ENCODE measurements at regions not wholly inside any gene's neighbourhood (a gene's known extent, or its start where the extent isn't known, plus 50 kb on each side); places are given as distances from the start of the nearest gene placed in this dataset.

GRCh38 chr7:17535776-17536175 lies 237.3 kb downstream of the AHR start:
- Histone ChIP-seq H3K9ac (no peak overlapping the region), H3K4me3 (ENCODE audit: low read depth in 2 of 2, low read length in 1 of 2) (no peak overlapping the region), H2AFZ (ENCODE audit: low read depth) (no peak overlapping the region), H3K27ac (ENCODE audit: low read depth in 2 of 2, low read length in 1 of 2) (no peak overlapping the region), H3K36me3 (replicated peaks in 1 of 2; ENCODE audit: control insufficient read depth in 1 of 2, insufficient read depth in 2 of 2, low read length in 1 of 2) (no peaks in the 10 kb centered on the region), H4K20me1 (ENCODE audit: insufficient read depth) (no peaks in the 10 kb centered on the region), H3F3A (replicated peaks; ENCODE audit: insufficient read depth) (no peaks in the 10 kb centered on the region), H3K9me2 (no peaks in the 10 kb centered on the region), H3K79me2 (ENCODE audit: insufficient read depth) (no peaks in the 10 kb centered on the region), H3K4me1 (ENCODE audit: control insufficient read depth in 1 of 2, insufficient read depth in 2 of 2, low read depth in 1 of 2, low read length in 1 of 2) (peaks cover 0 to 5% of the 10 kb centered on the region in 2 experiments; a peak in 1 of 4 replicates), H3K9me3 (no peaks in the 10 kb centered on the region), H3K27me3 (ENCODE audit: insufficient read depth) (no peaks in the 10 kb centered on the region), H3K4me2 (no peak overlapping the region)
- WGBS (ENCODE audit: low lambda C conversion rate): 0% methylated on average over 1 of the region's 1 CpG
- POLR2A ChIA-PET: no interaction called here
- no peak for DNase-seq
- CTCF ChIA-PET: no interaction called here
- TF ChIP-seq TAF1 (IDR thresholded peaks at IDR 0.05; ENCODE audit: borderline replicate concordance, low read depth, low read length) (no peak), EP300 (IDR thresholded peaks at IDR 0.05; ENCODE audit: borderline replicate concordance in 1 of 2, low read depth in 1 of 2, low read length in 1 of 2) (no peak), TCF12 (IDR thresholded peaks at IDR 0.05) (no peak), SIN3A (IDR thresholded peaks at IDR 0.05; ENCODE audit: borderline replicate concordance, low read depth, low read length) (no peak), RCOR1 (IDR thresholded peaks at IDR 0.05; ENCODE audit: low read length) (no peak), FOXJ3 (CRISPR knock-in tag; IDR thresholded peaks at IDR 0.05) (no peak), RXRA (IDR thresholded peaks at IDR 0.05; ENCODE audit: borderline replicate concordance, low read depth) (no peak)
- TF ChIP-seq, protein P1, sequence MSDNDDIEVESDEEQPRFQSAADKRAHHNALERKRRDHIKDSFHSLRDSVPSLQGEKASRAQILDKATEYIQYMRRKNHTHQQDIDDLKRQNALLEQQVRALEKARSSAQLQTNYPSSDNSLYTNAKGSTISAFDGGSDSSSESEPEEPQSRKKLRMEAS (IDR thresholded peaks at IDR 0.05; ENCODE audit: low read depth): no peak
- TF ChIP-seq, protein P2, sequence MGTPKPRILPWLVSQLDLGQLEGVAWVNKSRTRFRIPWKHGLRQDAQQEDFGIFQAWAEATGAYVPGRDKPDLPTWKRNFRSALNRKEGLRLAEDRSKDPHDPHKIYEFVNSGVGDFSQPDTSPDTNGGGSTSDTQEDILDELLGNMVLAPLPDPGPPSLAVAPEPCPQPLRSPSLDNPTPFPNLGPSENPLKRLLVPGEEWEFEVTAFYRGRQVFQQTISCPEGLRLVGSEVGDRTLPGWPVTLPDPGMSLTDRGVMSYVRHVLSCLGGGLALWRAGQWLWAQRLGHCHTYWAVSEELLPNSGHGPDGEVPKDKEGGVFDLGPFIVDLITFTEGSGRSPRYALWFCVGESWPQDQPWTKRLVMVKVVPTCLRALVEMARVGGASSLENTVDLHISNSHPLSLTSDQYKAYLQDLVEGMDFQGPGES (IDR thresholded peaks at IDR 0.05; ENCODE audit: low read depth, low read length): no peak
- TF ChIP-seq, protein P3, sequence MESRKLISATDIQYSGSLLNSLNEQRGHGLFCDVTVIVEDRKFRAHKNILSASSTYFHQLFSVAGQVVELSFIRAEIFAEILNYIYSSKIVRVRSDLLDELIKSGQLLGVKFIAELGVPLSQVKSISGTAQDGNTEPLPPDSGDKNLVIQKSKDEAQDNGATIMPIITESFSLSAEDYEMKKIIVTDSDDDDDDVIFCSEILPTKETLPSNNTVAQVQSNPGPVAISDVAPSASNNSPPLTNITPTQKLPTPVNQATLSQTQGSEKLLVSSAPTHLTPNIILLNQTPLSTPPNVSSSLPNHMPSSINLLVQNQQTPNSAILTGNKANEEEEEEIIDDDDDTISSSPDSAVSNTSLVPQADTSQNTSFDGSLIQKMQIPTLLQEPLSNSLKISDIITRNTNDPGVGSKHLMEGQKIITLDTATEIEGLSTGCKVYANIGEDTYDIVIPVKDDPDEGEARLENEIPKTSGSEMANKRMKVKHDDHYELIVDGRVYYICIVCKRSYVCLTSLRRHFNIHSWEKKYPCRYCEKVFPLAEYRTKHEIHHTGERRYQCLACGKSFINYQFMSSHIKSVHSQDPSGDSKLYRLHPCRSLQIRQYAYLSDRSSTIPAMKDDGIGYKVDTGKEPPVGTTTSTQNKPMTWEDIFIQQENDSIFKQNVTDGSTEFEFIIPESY (IDR thresholded peaks at IDR 0.05; ENCODE audit: borderline replicate concordance, low read depth): no peak

- Histone ChIP-seq H3K9me3 (no peaks in the 10 kb centered on the region), H3K79me2 (ENCODE audit: insufficient read depth) (no peaks in the 10 kb centered on the region), H3F3A (replicated peaks; ENCODE audit: insufficient read depth) (no peaks in the 10 kb centered on the region), H2AFZ (ENCODE audit: low read depth) (no peak overlapping the region), H3K4me1 (ENCODE audit: control insufficient read depth in 1 of 2, insufficient read depth in 2 of 2, low read depth in 1 of 2, low read length in 1 of 2) (no peaks in the 10 kb centered on the region), H3K4me2 (no peak overlapping the region), H3K9me2 (no peaks in the 10 kb centered on the region), H3K36me3 (replicated peaks in 1 of 2; ENCODE audit: control insufficient read depth in 1 of 2, insufficient read depth in 2 of 2, low read length in 1 of 2) (no peaks in the 10 kb centered on the region), H3K27ac (ENCODE audit: low read depth in 2 of 2, low read length in 1 of 2) (no peak overlapping the region), H3K9ac (no peak overlapping the region), H3K27me3 (ENCODE audit: insufficient read depth) (peaks cover 9% of the 10 kb centered on the region; the same call in 1 of the 2 replicates), H3K4me3 (ENCODE audit: low read depth in 2 of 2, low read length in 1 of 2) (no peak overlapping the region), H4K20me1 (ENCODE audit: insufficient read depth) (no peaks in the 10 kb centered on the region)
- ChIA-PET POLR2A (no interaction called here), CTCF (no interaction called here)
- WGBS (ENCODE audit: low lambda C conversion rate): 14% methylated on average over 2 of the region's 2 CpGs
- DNase-seq: no peak
- TF ChIP-seq SMC3 (IDR thresholded peaks at IDR 0.05; ENCODE audit: low read depth, low read length): no peak
- TF ChIP-seq, protein P3 (IDR thresholded peaks at IDR 0.05; ENCODE audit: borderline replicate concordance, low read depth): no peak
These were observed 245.9 kb downstream of the AHR start for GRCh38 chr7:17544401-17544800.

Measured in SK-N-SH (cell line).